GM21786 (cell line): ENCODE measurements at regions not wholly inside any gene's neighbourhood (a gene's known extent, or its start where the extent isn't known, plus 50 kb on each side); places are given as distances from the start of the nearest gene placed in this dataset.

Source experiments
- ATAC-seq: cut with Tn5 transposase; IDR thresholded peaks from one replicate; pipeline ENCODE4 v1.9.1; 2021; ENCODE audit not compliant: unreplicated experiment

DNA sequence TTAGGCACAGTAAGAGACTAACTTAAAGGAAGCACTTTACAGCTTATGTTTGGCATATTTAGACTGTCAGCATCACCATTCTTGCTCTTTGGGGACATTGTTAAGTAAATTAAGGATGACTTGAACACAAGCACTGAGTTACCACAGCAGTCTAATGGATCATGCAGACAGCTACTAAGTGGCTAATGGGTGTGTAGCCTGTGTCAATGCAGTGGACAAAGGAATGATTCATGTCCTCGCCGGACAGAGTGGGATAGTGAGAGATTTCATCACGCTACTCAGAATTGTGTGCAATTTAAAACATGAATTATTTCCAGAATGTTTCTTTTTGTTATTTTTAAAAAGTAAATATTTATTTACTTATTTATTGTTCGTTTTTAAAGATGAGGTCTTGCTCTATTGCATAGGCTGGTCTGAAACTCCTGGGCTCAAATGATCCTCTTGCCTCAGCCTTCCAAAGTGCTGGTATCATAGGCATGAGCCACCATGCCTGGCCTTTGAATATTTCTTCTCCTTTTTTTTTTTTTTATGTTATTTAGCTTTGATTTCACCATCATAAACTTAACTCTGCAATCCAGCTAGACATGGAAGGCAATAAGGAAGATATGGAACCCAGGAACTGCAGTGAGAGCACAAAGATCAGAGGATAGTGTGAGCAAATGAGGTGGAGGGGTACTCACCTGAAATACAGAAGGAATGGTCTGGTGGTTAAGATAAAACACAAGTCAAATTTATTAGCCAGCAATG is 53.0 kb upstream of the KLF4 start:
- ATAC-seq: no peak

DNA sequence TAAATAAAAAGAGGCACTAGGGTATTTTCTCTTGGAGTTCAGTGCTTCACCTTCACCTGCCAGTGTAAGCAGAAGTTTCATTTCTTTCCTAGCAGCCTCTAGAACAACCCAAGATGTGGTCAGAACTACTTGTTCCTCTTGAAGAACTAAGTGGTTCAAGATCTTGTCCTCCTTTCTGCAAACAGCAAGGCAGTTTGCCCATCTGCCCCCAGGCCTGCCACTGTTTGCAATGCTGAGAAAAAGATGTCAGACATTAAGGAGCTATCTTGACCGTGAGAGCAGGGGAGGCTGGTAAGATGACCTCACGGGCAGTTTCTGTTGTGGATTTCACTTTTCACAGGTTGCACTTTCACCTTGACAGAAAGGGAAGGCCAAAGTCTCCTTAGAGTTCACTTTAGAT is 52.0 kb upstream of the KLF4 start:
- peak; percentile 75 for ATAC-seq

- no peak for ATAC-seq
Observed at GRCh38 chr9:107540164-107540561, 50.6 kb upstream of the KLF4 start.

GRCh38 chr9:107539427-107540163 is 50.0 kb upstream of the KLF4 start:
- ATAC-seq: no peak
